ENCODE measurements at regions not wholly inside any gene's neighbourhood (a gene's known extent, or its start where the extent isn't known, plus 50 kb on each side); places are given as distances from the start of the nearest gene placed in this dataset.

DNA sequence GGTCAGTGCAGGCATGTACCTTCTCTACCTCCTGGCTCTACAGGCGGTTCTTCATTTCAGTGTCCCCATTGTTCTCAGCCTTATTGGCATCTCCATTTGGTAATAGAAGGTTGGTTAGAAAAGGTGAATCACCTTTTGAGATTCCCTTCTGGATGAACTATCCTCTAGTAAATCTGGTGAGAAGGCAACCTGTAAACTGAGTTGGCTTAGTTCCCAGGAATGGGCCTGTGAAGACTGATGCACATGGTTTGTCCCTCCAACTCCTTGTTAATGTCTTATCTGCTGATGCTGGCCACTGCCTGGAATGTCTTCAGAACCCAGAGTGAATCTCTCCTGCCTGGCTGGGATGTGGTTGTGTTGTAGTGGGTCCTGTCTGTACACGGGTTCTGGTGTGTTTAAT, 143.4 kb upstream of the WDR1 start (continued):
- no peak for TF ChIP-seq ZNF274 (IDR thresholded peaks at IDR 0.05; ENCODE audit: low read depth, low read length)
- no peak for TF ChIP-seq EZH2phosphoT487 (IDR thresholded peaks at IDR 0.05; ENCODE audit: borderline replicate concordance)
- no peak for TF ChIP-seq POLR2AphosphoS5 (IDR thresholded peaks at IDR 0.05; ENCODE audit: low read depth, low read length)

DNA sequence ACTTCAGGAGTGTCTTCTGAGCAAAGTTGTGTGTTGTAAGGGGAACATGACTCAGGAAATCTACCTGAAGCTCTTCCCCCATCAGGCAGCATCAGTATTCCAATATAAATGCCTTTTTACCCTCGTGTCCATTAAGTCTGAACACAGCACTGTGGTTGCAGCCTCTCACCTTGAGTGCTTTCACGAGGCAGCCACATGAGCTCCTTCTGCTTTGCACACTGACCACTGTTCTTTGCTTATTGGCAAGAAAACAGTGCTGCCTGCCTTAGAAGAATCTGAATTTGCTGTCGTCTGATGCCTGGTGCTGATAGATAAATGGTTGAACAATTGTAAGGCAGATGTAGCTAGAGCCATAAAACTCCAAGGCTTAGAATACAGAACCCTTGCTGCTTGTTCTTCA, 139.6 kb upstream of the WDR1 start:
- POLR2A ChIA-PET, result no interaction called here
- intact Hi-C loops (cut with micrococcal nuclease), result no loop called here
- H4K20me1 ChIP-seq (ENCODE audit: insufficient read depth), result no peaks in the 10 kb centered on the region
- no TSS peak for BruUV-seq (replicated peaks)
- CTCF ChIA-PET, result no interaction called here
- DNase-seq (ENCODE audit: low read depth, low spot score) (no peak), ATAC-seq (no peak)
- no peak overlapping the region for H3K4me3 ChIP-seq (replicated peaks in 1 of 2; ENCODE audit: low read depth in 1 of 2, low read length in 2 of 2)
- no peaks in the 10 kb centered on the region for H3K4me1 ChIP-seq (ENCODE audit: control insufficient read depth in 1 of 2, insufficient read depth in 2 of 2, low read length in 2 of 2)
- H3K27me3 ChIP-seq (ENCODE audit: insufficient read depth, low read length), result peaks cover 50% of the 10 kb centered on the region
- H3K9me2 ChIP-seq (ENCODE audit: insufficient read depth), result no peaks in the 10 kb centered on the region; the same call in 1 of the 2 replicates
- RAD21 ChIA-PET (ENCODE audit: low non-redundant PET in 1 of 2, low total read pairs in 2 of 2, uncharacterized antibody in 2 of 2, unreplicated experiment in 2 of 2), result no interaction called here
- H2AFZ ChIP-seq (ENCODE audit: low read depth, low read length, poor library complexity, severe bottlenecking), result no peak overlapping the region
- no peak overlapping the region for H3K27ac ChIP-seq (ENCODE audit: low read depth, low read length)
- H3K9ac ChIP-seq (ENCODE audit: low read length), result no peak overlapping the region
- no peaks in the 10 kb centered on the region for H3K79me2 ChIP-seq (ENCODE audit: insufficient read depth, low read length)
- no peak overlapping the region for H3K4me2 ChIP-seq (ENCODE audit: low read length)
- H3K36me3 ChIP-seq (ENCODE audit: control insufficient read depth in 1 of 2, insufficient read depth in 2 of 2, low read length in 2 of 2), result no peaks in the 10 kb centered on the region
- no peaks in the 10 kb centered on the region for H3K9me3 ChIP-seq (ENCODE audit: control insufficient read depth in 1 of 2, insufficient read depth in 1 of 2, low read depth in 1 of 2, low read length in 2 of 2)
- TF ChIP-seq POLR2A (IDR thresholded peaks at IDR 0.05; ENCODE audit: borderline replicate concordance, extremely low read depth, insufficient read depth, insufficient read length) (no peak), FOSL1 (IDR thresholded peaks at IDR 0.05; ENCODE audit: low read depth) (no peak), SRF (IDR thresholded peaks at IDR 0.05; ENCODE audit: low read depth) (no peak), ZNF274 (IDR thresholded peaks at IDR 0.05; ENCODE audit: low read depth, low read length) (no peak), ATF3 (IDR thresholded peaks at IDR 0.05) (no peak), CEBPB (IDR thresholded peaks at IDR 0.05; ENCODE audit: low read depth) (no peak), EZH2 (IDR thresholded peaks at IDR 0.05) (no peak), MAX (IDR thresholded peaks at IDR 0.05) (no peak), REST (IDR thresholded peaks at IDR 0.05; ENCODE audit: low read depth) (no peak), EGR1 (IDR thresholded peaks at IDR 0.05; ENCODE audit: low read depth) (no peak), CTCF (IDR thresholded peaks at IDR 0.05 in 2 of 3, conservative IDR thresholded peaks at IDR 0.05 in 1 of 3; ENCODE audit: borderline replicate concordance in 1 of 3, insufficient read depth in 1 of 3, low read depth in 2 of 3, low read length in 2 of 3) (no peak), JUND (IDR thresholded peaks at IDR 0.05) (no peak), EZH2phosphoT487 (IDR thresholded peaks at IDR 0.05; ENCODE audit: borderline replicate concordance) (no peak), ZBTB33 (IDR thresholded peaks at IDR 0.05; ENCODE audit: extremely low read depth, insufficient replicate concordance, low read length) (no peak), SIN3A (IDR thresholded peaks at IDR 0.05; ENCODE audit: low read depth) (no peak), TCF7L2 (IDR thresholded peaks at IDR 0.05; ENCODE audit: borderline replicate concordance, extremely low read depth, insufficient read depth, insufficient read length) (no peak), ELF1 (IDR thresholded peaks at IDR 0.05; ENCODE audit: borderline replicate concordance, low read depth) (no peak), YY1 (IDR thresholded peaks at IDR 0.05; ENCODE audit: extremely low read depth, insufficient replicate concordance, low read depth, low read length) (no peak), POLR2AphosphoS5 (IDR thresholded peaks at IDR 0.05; ENCODE audit: low read depth, low read length) (no peak)

All from HCT116 (cell line).